ENCODE measurements at regions not wholly inside any gene's neighbourhood (a gene's known extent, or its start where the extent isn't known, plus 50 kb on each side); places are given as distances from the start of the nearest gene placed in this dataset.
A peak's percentile ranks its signal among the peaks of the same experiment; 100 is the strongest.

DNA sequence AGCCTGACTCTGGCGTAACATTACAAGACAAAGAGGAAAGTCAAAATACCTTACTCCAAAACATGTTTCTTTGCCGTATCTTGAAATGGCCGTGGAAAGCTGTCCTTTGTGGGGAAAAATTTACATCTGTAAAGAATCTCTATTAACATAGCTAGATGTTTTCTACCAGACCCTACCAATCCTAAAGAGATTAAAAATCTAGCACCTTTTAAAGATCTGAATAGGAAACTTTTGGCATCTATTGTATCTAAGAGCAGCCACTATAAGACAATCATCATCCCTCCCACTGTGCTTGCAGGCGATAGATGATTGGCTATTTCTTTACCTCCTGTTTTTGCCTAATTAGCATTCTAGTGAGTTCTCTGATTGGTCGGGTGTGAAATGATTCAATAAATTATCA is 82.5 kb upstream of the SNCAIP start:
- TF ChIP-seq, protein P1, sequence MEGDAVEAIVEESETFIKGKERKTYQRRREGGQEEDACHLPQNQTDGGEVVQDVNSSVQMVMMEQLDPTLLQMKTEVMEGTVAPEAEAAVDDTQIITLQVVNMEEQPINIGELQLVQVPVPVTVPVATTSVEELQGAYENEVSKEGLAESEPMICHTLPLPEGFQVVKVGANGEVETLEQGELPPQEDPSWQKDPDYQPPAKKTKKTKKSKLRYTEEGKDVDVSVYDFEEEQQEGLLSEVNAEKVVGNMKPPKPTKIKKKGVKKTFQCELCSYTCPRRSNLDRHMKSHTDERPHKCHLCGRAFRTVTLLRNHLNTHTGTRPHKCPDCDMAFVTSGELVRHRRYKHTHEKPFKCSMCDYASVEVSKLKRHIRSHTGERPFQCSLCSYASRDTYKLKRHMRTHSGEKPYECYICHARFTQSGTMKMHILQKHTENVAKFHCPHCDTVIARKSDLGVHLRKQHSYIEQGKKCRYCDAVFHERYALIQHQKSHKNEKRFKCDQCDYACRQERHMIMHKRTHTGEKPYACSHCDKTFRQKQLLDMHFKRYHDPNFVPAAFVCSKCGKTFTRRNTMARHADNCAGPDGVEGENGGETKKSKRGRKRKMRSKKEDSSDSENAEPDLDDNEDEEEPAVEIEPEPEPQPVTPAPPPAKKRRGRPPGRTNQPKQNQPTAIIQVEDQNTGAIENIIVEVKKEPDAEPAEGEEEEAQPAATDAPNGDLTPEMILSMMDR (conservative IDR thresholded peaks at IDR 0.05; ENCODE audit: low read depth, low read length), result no peak
- no peak for TF ChIP-seq EZH2 (IDR thresholded peaks at IDR 0.05; ENCODE audit: borderline replicate concordance, low read depth, low read length, poor library complexity, severe bottlenecking)
- H3K27me3 ChIP-seq (replicated peaks; ENCODE audit: insufficient read depth, low read depth, low read length, poor library complexity), result peaks cover 6% of the 10 kb centered on the region
- CTCF ChIA-PET, result no interaction called here
- POLR2A ChIA-PET (ENCODE audit: low non-redundant PET), result no interaction called here
- H3K4me1 ChIP-seq (ENCODE audit: insufficient read depth, low read length, poor library complexity, severe bottlenecking), result no peaks in the 10 kb centered on the region
- intact Hi-C loops (cut with micrococcal nuclease; ENCODE audit: unreplicated experiment), result no loop called here
- no TSS peak for BruUV-seq (replicated peaks)
- H3K36me3 ChIP-seq (ENCODE audit: insufficient read depth, low read length, poor library complexity, severe bottlenecking), result no peaks in the 10 kb centered on the region
- H3K27ac ChIP-seq (ENCODE audit: low read depth, low read length, poor library complexity, severe bottlenecking), result no peak overlapping the region
- H3K9me3 ChIP-seq (ENCODE audit: low read depth, low read length, poor library complexity, severe bottlenecking), result no peaks in the 10 kb centered on the region
- DNase-seq (ENCODE audit: low spot score), result no peak
- no peak overlapping the region for H3K4me3 ChIP-seq (ENCODE audit: low read depth, low read length, poor library complexity, severe bottlenecking)

DNA sequence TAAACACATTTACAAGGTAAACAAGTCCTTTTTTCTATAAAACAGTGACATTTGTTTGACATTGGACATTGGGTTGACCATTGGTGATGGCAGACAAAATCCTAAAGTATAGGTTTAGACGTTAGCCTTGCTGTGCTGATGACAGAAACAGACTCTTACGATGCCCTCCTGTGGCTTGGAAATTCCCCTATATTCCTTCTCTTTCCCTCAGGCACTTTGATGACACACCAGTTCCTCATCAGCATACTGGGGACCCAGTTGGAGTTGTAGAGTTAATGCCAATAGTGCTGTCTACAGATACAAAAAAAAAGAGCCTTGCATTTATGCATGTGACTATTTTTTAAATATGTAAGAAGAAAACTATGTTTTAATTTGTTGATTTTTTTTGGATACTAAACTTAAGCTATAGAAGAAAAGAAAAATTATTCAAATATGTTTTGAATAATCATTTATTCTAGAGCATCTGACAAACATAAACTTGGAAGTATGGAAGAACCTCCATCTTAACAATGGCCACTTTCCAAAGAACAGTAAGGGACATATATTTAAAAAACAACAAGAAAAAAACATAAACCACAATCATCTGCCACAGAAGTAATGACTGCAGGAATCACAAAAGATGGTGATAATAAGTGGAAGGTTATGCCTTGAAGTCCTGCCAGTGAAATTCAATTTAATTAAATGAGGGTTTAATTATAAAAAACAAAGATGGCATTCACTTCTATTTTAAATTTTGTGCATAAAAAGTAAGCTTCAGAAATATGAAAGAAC is 75.6 kb upstream of the SNCAIP start:
- Histone ChIP-seq H3K9me3 (ENCODE audit: low read depth, low read length, poor library complexity, severe bottlenecking) (no peaks in the 10 kb centered on the region), H3K36me3 (ENCODE audit: insufficient read depth, low read length, poor library complexity, severe bottlenecking) (no peaks in the 10 kb centered on the region), H3K4me3 (ENCODE audit: low read depth, low read length, poor library complexity, severe bottlenecking) (no peak overlapping the region), H3K27me3 (replicated peaks; ENCODE audit: insufficient read depth, low read depth, low read length, poor library complexity) (no peaks in the 10 kb centered on the region), H3K4me1 (ENCODE audit: insufficient read depth, low read length, poor library complexity, severe bottlenecking) (no peaks in the 10 kb centered on the region), H3K27ac (ENCODE audit: low read depth, low read length, poor library complexity, severe bottlenecking) (no peak overlapping the region)
- peak; percentile 3 for DNase-seq (ENCODE audit: low spot score)
- intact Hi-C loops (cut with micrococcal nuclease; ENCODE audit: unreplicated experiment), result no loop called here
- no peak for TF ChIP-seq EZH2 (IDR thresholded peaks at IDR 0.05; ENCODE audit: borderline replicate concordance, low read depth, low read length, poor library complexity, severe bottlenecking)
- TF ChIP-seq, protein P1 (conservative IDR thresholded peaks at IDR 0.05; ENCODE audit: low read depth, low read length), result no peak
- CTCF ChIA-PET, result no interaction called here
- POLR2A ChIA-PET (ENCODE audit: low non-redundant PET), result no interaction called here
- no TSS peak for BruUV-seq (replicated peaks)

DNA sequence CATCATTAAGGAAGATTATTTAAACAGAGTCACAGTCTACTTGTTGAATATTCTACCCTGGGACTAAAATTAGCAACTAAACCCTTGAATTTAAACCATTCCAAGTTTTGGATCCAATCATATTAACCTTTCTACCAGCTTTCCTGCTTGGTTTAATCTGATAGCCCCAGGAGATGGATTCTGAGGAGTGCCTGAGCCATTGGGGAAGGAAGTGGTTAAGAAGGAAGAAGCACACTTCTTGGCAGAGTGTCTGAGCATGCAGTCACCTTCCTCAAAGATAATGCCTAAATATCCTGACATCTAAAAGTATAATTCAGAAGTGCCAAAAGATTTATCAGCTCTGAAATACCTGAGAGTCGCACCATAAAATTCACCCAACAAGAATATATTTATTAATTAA is 74.1 kb upstream of the SNCAIP start:
- BruUV-seq (replicated peaks), result no TSS peak
- no peaks in the 10 kb centered on the region for H3K27me3 ChIP-seq (replicated peaks; ENCODE audit: insufficient read depth, low read depth, low read length, poor library complexity)
- ChIA-PET POLR2A (ENCODE audit: low non-redundant PET) (no interaction called here), CTCF (no interaction called here)
- TF ChIP-seq EZH2 (IDR thresholded peaks at IDR 0.05; ENCODE audit: borderline replicate concordance, low read depth, low read length, poor library complexity, severe bottlenecking), result no peak
- TF ChIP-seq, protein P1 (conservative IDR thresholded peaks at IDR 0.05; ENCODE audit: low read depth, low read length), result no peak
- intact Hi-C loops (cut with micrococcal nuclease; ENCODE audit: unreplicated experiment), result no loop called here
- no peaks in the 10 kb centered on the region for H3K36me3 ChIP-seq (ENCODE audit: insufficient read depth, low read length, poor library complexity, severe bottlenecking)
- DNase-seq (ENCODE audit: low spot score), result no peak
- H3K4me3 ChIP-seq (ENCODE audit: low read depth, low read length, poor library complexity, severe bottlenecking), result no peak overlapping the region
- no peaks in the 10 kb centered on the region for H3K9me3 ChIP-seq (ENCODE audit: low read depth, low read length, poor library complexity, severe bottlenecking)
- no peak overlapping the region for H3K27ac ChIP-seq (ENCODE audit: low read depth, low read length, poor library complexity, severe bottlenecking)
- H3K4me1 ChIP-seq (ENCODE audit: insufficient read depth, low read length, poor library complexity, severe bottlenecking), result no peaks in the 10 kb centered on the region

Measured in A673 (cell line).